T-helper 17 cell (primary cell): ENCODE measurements at regions not wholly inside any gene's neighbourhood (a gene's known extent, or its start where the extent isn't known, plus 50 kb on each side); places are given as distances from the start of the nearest gene placed in this dataset.

Experiments
- ATAC-seq: fragments of 150-1000 bp; cut with Tn5 transposase; 2 replicates; pipeline ENCODE4 v1.10.0; 2021; ENCODE audit warnings: mild to moderate bottlenecking, moderate library complexity
- DNase-seq, 3 donors: peaks; one replicate each; pipeline versions ENCODE4 v3.0.0 to v3.0.0-alpha.2; 2020 to 2021
- H3K9me3 ChIP-seq: one replicate; pipeline ENCODE4 v1.7.0; 2013; ENCODE audit warnings: low read length, mild to moderate bottlenecking; ENCODE audit not compliant: control insufficient read depth, poor library complexity, severe bottlenecking
- H3K27ac Mint-ChIP-seq: one replicate; pipeline ENCODE4 v1.8.0; 2022; ENCODE audit warnings: mild to moderate bottlenecking, moderate library complexity, mixed read lengths
- H3K27me3 Mint-ChIP-seq: one replicate; pipeline ENCODE4 v1.8.0; 2022; ENCODE audit warnings: mixed read lengths
- H3K36me3 Mint-ChIP-seq: one replicate; pipeline ENCODE4 v1.8.0; 2022; ENCODE audit warnings: low read depth, mixed read lengths
- H3K4me1 Mint-ChIP-seq: one replicate; pipeline ENCODE4 v1.8.0; 2022; ENCODE audit warnings: mild to moderate bottlenecking, mixed read lengths
- H3K4me3 Mint-ChIP-seq: one replicate; pipeline ENCODE4 v1.8.0; 2022; ENCODE audit warnings: mild to moderate bottlenecking, moderate library complexity, mixed read lengths

DNA sequence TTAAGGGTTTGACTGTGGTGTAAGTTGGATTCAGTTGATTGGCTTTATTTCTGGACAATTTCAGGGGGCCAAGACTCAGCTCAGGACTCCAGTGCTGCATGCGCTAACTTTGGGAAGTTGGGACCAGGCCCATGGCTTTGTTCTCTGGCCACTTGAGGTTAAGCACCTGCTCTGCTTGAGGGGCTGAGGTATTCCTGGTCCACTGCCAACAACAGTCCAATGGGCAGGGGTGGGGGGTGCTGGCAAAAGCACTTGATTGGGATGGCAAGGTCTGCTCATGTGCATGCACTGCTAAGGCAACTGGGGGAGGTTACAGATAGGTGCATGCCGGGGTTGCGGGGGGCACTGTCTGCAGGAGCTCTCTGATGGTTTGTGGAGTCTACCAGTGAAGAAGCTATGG is 52.6 kb upstream of the ASB17 start:
- no peak overlapping the region for H3K4me3 Mint-ChIP-seq
- H3K27ac Mint-ChIP-seq, result no peak overlapping the region
- no peaks in the 10 kb centered on the region for H3K9me3 ChIP-seq
- no peak for ATAC-seq
- DNase-seq, result no peak
- H3K4me1 Mint-ChIP-seq, result no peaks in the 10 kb centered on the region
- peaks cover 5% of the 10 kb centered on the region for H3K27me3 Mint-ChIP-seq
- H3K36me3 Mint-ChIP-seq, result no peaks in the 10 kb centered on the region

DNA sequence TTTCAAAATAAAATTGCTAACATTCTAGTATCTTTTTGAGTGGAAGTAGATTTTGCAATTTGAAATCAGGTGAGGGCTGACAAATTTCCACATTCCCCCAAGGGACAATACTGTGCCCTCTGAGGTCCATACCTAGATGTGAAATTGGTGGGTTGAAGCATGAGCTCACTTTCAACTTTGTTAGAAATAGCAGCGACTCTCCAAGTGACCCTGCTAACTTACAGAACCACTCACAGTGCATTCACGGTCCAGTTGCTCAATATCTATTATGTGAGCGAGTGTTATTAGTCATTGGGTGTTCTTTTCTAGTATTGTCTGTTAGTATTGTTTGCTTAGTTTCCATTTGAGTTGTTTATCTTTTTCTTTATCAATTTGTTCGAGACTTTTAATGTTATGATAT is 53.6 kb upstream of the ASB17 start:
- Mint-ChIP-seq H3K4me1 (no peaks in the 10 kb centered on the region), H3K4me3 (no peak overlapping the region), H3K27ac (no peak overlapping the region), H3K27me3 (peaks cover 5% of the 10 kb centered on the region), H3K36me3 (no peaks in the 10 kb centered on the region)
- DNase-seq (no peak), ATAC-seq (no peak)
- H3K9me3 ChIP-seq, result no peaks in the 10 kb centered on the region

DNA sequence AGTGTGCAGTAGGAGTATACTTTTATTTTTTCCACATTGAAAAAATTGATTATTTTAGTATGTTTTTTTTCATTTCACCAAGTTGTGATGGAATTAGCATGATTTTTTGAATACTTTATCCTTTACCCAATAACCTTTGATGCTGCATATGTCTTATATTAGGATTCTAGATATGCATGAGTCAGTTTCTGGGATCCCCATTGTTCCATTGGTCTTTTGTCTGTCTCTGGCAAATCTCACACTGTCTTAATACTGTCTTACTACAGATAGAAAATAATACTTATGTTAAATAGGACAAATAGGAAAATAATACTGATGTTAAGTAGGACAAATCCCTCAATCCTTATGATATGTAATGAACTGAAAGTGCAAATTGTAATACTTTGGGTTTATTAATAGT is 54.3 kb upstream of the ASB17 start:
- ATAC-seq, result no peak
- Mint-ChIP-seq H3K4me3 (no peak overlapping the region), H3K36me3 (no peaks in the 10 kb centered on the region), H3K4me1 (no peaks in the 10 kb centered on the region), H3K27me3 (peaks cover 5% of the 10 kb centered on the region), H3K27ac (no peak overlapping the region)
- DNase-seq, result no peak
- H3K9me3 ChIP-seq, result no peaks in the 10 kb centered on the region

DNA sequence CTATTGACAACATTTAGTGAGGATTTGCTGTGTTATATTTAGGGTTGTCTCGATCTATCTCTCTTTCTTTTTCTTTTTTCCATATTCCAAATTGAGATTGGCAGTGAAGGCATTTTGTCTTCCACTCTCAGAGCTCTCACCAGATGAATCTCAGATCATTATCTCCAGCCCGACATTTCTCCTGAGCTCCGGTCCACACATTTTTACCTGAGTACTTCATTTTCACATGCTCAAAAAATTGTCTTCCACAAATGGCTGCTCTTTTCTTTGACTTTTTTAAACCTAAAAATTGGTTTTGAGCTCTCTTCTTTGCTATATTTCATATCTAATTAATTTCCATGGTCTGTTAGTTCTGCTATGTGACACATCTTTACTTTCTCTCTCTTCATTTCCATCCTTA is 56.9 kb upstream of the ASB17 start:
- no peak for ATAC-seq
- Mint-ChIP-seq H3K4me1 (no peaks in the 10 kb centered on the region), H3K27ac (no peak overlapping the region), H3K27me3 (peaks cover 5% of the 10 kb centered on the region), H3K4me3 (no peak overlapping the region), H3K36me3 (no peaks in the 10 kb centered on the region)
- H3K9me3 ChIP-seq, result no peaks in the 10 kb centered on the region
- no peak for DNase-seq

DNA sequence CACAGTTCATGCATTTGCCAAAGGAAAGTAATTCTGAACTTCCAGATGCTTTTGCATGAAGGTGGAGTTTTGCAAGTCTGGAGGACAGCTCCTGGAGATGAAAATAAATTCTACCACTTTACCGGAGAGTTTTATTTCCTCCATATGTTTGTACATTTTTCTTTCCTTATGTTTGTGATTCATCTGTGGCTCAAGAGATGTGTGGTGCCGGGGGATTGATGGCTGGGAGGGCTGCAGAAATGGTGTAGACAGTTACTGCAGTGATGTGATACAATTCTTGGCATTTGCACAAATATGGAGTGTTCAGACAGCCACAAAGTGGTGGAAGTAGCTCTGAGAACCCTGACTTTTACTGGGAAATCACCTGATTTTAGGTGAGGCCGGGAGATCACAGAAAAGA is 58.5 kb upstream of the ASB17 start:
- Mint-ChIP-seq H3K27ac (no peak overlapping the region), H3K4me3 (no peak overlapping the region), H3K36me3 (no peaks in the 10 kb centered on the region), H3K27me3 (peaks cover 5% of the 10 kb centered on the region), H3K4me1 (no peaks in the 10 kb centered on the region)
- no peak for DNase-seq
- H3K9me3 ChIP-seq, result no peaks in the 10 kb centered on the region
- no peak for ATAC-seq

DNA sequence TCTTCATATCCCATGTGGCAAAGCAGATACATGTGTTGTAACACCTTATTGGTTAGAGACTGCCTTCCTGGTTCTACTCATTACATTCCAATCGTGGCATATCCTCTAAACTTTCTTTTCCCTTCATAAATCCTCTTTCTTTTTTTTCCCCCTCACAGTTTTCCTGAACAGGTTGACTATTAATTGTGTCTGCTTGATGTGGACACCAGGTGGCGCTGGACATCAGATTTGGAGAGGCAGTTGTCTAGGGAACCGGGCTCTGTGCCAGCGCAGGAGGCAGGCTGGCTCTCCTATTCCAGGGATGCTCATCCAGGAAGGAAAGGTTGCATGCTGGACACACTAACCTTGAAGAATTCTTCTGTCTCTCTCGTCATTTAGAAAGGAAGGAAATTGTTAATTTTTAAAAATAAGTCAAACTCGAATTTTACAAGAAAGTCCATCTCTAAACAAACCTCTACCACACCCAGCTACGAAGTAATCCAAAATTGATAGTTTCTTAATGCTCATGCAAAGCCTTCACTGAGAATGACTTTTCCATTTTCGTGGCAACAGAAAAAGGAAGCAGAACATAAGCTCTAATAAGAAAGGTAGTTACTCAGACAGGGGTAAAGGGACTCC is 59.4 kb upstream of the ASB17 start:
- H3K4me1 Mint-ChIP-seq, result no peaks in the 10 kb centered on the region
- no peaks in the 10 kb centered on the region for H3K9me3 ChIP-seq
- DNase-seq, result peak; percentile 19 to 54 (median 20)
- peak; percentile 51 for ATAC-seq
- no peak overlapping the region for H3K4me3 Mint-ChIP-seq
- H3K27ac Mint-ChIP-seq, result no peak overlapping the region
- no peaks in the 10 kb centered on the region for H3K36me3 Mint-ChIP-seq
- H3K27me3 Mint-ChIP-seq, result peaks cover 5% of the 10 kb centered on the region

DNA sequence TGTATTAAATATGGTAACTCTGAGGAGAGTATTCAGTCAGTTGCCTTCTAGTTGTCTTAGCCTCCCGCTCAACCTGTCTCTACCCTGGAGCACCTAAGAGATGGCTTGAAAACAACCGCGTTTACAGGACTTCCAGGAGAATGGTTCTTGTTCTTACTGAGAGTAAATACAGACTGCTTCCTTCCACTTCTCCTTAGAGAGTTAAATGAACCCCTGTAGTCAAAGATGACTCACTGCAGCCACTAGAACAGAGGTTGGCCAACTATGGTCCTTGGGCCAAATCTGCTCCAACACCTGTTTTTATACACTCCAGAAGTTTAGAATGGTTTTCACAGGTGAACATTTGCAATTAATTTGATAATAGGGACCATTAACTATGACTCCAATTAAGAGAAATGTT is 60.1 kb upstream of the ASB17 start:
- no peaks in the 10 kb centered on the region for H3K4me1 Mint-ChIP-seq
- no peaks in the 10 kb centered on the region for H3K36me3 Mint-ChIP-seq
- no peak for DNase-seq
- H3K9me3 ChIP-seq, result no peaks in the 10 kb centered on the region
- ATAC-seq, result no peak
- H3K4me3 Mint-ChIP-seq, result no peak overlapping the region
- H3K27me3 Mint-ChIP-seq, result peaks cover 5% of the 10 kb centered on the region
- H3K27ac Mint-ChIP-seq, result no peak overlapping the region

DNA sequence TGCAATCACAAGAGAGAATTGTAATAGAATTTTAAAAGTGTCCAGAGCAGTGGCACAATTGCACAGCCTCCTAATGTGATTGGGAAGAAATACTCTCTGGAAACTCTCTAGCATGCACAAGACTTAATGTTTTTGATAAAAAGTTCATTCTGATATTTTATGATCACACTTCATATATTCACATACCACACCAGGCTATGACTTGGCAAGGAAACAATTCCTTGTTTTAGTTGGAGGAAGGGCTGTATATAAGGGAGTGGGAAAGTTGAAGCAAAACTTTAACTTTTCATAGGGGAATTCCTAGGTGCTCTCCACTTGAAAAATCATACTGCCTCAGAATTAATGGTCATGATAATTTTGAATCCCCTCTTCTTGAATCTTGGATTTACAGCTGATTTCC is 61.5 kb upstream of the ASB17 start:
- DNase-seq, result no peak
- Mint-ChIP-seq H3K27ac (no peak overlapping the region), H3K4me1 (no peaks in the 10 kb centered on the region), H3K36me3 (no peaks in the 10 kb centered on the region), H3K27me3 (no peaks in the 10 kb centered on the region), H3K4me3 (no peak overlapping the region)
- no peak for ATAC-seq
- H3K9me3 ChIP-seq, result no peaks in the 10 kb centered on the region

DNA sequence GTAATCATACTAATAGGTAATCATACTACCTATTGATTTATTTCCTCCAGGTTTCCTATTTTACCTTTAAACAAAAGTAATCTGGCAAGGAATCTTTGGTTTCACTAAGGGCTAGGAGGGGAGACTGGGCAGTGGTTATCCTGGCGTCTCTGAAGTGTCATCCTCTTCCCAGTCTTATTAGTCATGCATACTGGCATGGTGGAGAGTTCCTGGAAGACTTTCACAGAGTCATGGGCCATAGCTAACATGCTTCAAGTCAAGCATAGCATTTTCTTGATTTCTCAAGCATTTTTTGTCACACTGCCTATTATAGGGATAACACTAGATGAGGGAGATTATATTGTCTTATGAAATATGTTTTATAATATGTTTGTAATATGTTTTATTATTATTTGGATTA is 64.0 kb upstream of the ASB17 start:
- Mint-ChIP-seq H3K27me3 (no peaks in the 10 kb centered on the region), H3K27ac (no peak overlapping the region), H3K4me1 (no peaks in the 10 kb centered on the region), H3K36me3 (no peaks in the 10 kb centered on the region), H3K4me3 (no peak overlapping the region)
- no peaks in the 10 kb centered on the region for H3K9me3 ChIP-seq
- ATAC-seq (no peak), DNase-seq (no peak)

DNA sequence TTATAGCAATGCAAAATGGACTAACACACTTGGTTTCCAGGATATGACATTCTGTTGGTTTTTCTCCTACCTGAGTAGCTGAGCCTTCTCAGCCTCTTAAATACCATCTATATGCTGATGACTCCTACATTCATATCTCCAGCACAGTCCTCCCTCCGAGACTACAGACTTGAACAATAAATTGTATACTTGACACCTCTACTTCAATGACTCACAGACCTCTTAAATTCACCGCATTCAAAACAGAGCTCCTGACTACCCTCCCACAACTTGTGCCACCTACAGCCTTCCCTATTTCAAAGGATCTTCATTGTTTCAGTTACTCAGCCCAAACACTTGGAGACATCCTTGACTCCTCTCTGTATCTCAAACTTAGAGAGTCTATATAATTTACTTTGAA is 66.8 kb upstream of the ASB17 start:
- H3K4me3 Mint-ChIP-seq, result no peak overlapping the region
- no peaks in the 10 kb centered on the region for H3K9me3 ChIP-seq
- H3K27me3 Mint-ChIP-seq, result peaks cover 6% of the 10 kb centered on the region
- no peaks in the 10 kb centered on the region for H3K4me1 Mint-ChIP-seq
- H3K27ac Mint-ChIP-seq, result no peak overlapping the region
- DNase-seq (no peak), ATAC-seq (no peak)
- no peaks in the 10 kb centered on the region for H3K36me3 Mint-ChIP-seq

DNA sequence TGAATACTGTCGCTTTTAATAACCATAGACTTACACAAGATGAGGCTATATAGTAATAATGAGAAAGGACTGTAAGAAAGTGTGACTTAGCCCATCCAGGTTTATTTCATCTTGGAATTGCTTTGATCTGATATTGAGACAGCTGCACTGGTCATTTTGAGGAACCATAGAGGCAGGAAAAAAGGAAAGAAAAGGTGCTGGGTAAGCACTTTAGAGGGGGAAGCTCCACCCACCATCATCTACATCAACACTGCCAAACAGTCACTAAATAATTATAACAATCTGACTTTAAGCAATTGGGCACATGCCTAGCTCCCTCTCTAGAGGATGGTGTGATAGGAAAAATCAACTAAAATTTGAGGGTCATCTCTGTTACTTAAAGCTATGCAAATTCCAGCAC is 70.6 kb upstream of the ST6GALNAC3 start:
- Mint-ChIP-seq H3K4me3 (no peak overlapping the region), H3K27me3 (peaks cover 6% of the 10 kb centered on the region), H3K4me1 (no peaks in the 10 kb centered on the region), H3K27ac (no peak overlapping the region), H3K36me3 (no peaks in the 10 kb centered on the region)
- ATAC-seq (no peak), DNase-seq (no peak)
- H3K9me3 ChIP-seq, result no peaks in the 10 kb centered on the region

DNA sequence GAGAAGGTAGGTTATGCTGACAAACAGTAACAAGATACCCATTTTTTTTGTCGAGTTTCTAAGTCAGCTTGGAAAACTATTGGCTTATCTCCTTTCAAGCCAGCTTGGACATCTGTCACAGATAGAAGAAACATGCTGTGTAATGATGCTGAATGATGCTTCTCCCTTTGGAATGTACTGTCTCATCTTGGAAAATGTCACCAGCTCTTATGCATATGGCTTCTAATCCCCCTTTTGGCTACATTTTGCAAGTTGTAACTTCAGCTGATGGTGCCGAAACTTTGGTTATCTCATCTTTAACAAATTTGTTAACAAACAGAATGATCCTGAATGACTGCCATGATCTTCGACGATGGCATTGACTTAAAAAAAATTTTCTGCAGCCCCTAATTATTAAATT is 68.8 kb upstream of the ST6GALNAC3 start:
- no peaks in the 10 kb centered on the region for H3K36me3 Mint-ChIP-seq

DNA sequence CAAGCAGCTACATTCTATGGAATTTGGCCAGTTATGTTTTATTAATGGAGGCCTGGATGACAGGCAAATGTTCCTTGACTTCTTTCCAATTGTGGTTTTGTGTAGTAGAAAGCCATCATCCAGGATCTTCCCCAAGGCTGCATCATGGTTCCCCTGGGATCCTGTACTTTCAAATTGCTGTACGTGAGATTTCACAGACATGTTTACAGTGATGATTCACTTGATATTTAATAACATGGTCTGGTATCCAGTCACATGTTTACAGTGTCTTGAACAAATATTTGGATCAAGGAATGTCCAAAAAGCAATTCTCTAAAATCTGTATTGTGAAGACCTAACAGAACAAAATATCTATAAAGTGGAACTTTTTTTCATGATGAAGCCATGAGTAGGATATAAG is 68.3 kb upstream of the ST6GALNAC3 start:
- Mint-ChIP-seq H3K27me3 (peaks cover 6% of the 10 kb centered on the region), H3K27ac (no peak overlapping the region), H3K4me1 (no peaks in the 10 kb centered on the region), H3K4me3 (no peak overlapping the region), H3K36me3 (no peaks in the 10 kb centered on the region)
- DNase-seq (no peak), ATAC-seq (no peak)
- H3K9me3 ChIP-seq, result no peaks in the 10 kb centered on the region

More for the DNA sequence above, 68.8 kb upstream of the ST6GALNAC3 start:
- DNase-seq (no peak), ATAC-seq (no peak)
- Mint-ChIP-seq H3K27me3 (peaks cover 6% of the 10 kb centered on the region), H3K4me1 (no peaks in the 10 kb centered on the region), H3K27ac (no peak overlapping the region), H3K4me3 (no peak overlapping the region)
- H3K9me3 ChIP-seq, result no peaks in the 10 kb centered on the region

DNA sequence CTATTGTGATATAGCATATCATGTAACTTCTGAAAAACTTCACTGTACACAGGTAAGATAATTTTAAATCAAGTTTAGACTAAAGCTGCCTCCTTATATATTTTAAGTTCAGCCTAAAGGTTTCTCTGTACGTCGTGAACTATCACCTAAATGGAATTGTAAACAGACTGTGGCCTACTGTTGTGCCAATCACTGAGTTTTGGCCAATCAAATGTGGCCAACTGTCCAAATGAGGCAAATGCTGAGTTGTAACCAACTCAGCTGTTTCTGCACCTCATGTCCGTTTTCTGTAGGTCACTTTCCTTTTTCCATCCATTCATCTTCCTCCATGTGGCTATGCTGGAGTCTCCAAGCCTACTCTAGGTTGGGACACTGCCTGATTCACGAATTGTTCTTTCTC is 63.7 kb upstream of the ST6GALNAC3 start:
- no peak overlapping the region for H3K4me3 Mint-ChIP-seq
- H3K27me3 Mint-ChIP-seq, result no peaks in the 10 kb centered on the region

More for the DNA sequence above, 63.7 kb upstream of the ST6GALNAC3 start:
- H3K9me3 ChIP-seq, result no peaks in the 10 kb centered on the region
- no peak overlapping the region for H3K27ac Mint-ChIP-seq
- H3K36me3 Mint-ChIP-seq, result no peaks in the 10 kb centered on the region
- no peak for DNase-seq
- no peak for ATAC-seq
- H3K4me1 Mint-ChIP-seq, result no peaks in the 10 kb centered on the region
